ENCODE measurements at regions not wholly inside any gene's neighbourhood (a gene's known extent, or its start where the extent isn't known, plus 50 kb on each side); places are given as distances from the start of the nearest gene placed in this dataset.

DNA sequence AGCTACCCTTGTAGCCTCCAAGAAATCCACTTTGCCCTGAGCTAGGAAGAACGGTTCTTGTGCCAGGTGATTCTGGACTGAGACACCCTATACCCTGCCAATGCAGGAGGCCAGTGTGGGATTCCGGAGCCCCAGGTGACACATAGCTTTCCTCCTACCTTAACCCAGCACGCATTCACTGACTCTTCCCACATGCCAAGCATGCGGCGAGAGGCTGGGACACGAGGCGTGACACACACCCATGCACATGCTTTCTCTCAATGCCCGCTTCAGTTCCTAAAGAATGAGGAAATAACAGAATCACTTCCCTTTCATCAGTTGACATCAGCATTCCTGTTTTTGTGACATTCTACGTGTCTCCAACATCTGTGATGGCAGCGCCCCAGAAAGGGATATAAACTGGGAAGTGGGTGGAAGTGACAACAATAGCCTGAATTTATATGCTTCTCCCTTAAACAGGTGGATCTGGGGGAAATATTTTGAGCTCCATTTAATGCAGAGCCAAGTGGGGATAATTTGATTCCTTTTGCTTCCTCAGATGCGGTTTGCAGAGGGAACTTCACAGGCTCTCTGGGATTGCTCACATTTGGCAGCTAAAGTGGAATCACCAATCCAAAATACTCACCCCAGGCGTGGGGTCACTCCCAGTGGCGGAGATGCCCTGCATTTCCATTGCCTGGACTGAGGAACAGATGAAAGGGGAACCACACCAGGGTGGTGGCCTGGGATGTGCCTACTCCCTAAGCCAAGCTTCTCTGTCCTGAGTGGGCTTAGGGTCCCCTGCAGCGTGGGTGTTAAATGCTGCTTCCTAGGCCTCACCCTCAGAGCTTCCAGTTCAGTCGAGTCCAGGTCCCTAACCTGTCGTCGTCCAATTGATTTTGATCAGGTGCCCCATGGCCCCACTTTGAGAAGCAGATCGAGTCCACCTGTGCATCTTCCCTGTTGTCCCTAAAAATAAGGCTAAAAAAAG is 445.1 kb downstream of the SIPA1L2 start:
- H3K9me3 ChIP-seq, result no peaks in the 10 kb centered on the region
- H3K27ac ChIP-seq, result no peak overlapping the region
- peaks cover 12% of the 10 kb centered on the region for H3K27me3 ChIP-seq
- no peak for TF ChIP-seq CTCF (IDR thresholded peaks at IDR 0.05)
- no peaks in the 10 kb centered on the region for H3K36me3 ChIP-seq
- no peak overlapping the region for H3K4me3 ChIP-seq (ENCODE audit: low read depth in 1 of 2, low read length in 1 of 2)
- H3K4me1 ChIP-seq (ENCODE audit: control insufficient read depth in 1 of 2, insufficient read depth in 1 of 2, low read depth in 1 of 2, low read length in 1 of 2), result no peaks in the 10 kb centered on the region

DNA sequence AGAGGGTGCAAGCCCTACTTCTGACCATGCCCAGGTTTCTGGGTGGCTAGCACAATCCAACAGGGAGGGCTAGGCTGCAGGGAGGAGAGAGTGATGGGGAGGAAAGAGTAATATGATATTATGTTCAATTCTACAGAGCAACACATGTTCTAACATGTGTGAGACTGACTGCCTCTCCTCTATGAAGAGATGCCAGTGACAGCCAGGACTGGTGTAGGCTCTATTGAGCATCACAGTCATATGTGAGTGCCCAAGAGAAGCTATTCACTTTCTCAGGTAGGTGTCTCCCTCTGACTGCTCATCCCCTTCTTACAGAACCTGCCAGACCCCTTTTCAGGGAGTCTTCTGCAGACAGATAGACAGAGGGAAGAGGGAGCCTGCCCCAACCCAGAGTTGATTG is 446.1 kb downstream of the SIPA1L2 start:
- Histone ChIP-seq H3K27me3 (peaks cover 8% of the 10 kb centered on the region), H3K9me3 (no peaks in the 10 kb centered on the region), H3K4me1 (ENCODE audit: control insufficient read depth in 1 of 2, insufficient read depth in 1 of 2, low read depth in 1 of 2, low read length in 1 of 2) (no peaks in the 10 kb centered on the region), H3K4me3 (ENCODE audit: low read depth in 1 of 2, low read length in 1 of 2) (no peak overlapping the region), H3K36me3 (no peaks in the 10 kb centered on the region), H3K27ac (no peak overlapping the region)
- TF ChIP-seq CTCF (IDR thresholded peaks at IDR 0.05), result no peak

DNA sequence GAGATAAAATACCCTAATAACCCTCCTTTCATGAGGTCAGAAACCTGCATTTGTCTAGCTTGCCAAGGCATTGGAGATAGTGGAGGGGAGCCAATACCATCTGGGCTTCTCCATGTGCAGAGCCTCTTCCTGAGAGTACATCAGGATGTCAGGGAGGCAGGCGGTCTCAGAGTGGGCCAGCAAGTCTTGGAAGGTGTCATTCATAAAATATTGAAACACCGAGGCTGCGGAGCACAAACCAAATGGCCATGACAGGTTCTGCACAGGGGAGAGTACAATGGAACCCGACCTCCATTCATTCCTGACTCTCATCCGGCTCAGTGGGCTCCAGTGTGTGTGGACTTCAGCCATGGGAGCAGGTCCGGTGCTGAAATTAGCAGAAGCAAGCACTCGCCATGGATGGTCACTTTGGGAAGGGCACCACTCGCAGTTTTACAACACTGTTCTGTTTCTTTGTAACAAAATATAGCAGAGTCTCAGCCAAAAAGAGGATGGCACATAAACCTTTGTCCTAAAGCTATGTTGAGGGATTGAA is 446.6 kb downstream of the SIPA1L2 start:
- H3K9me3 ChIP-seq, result no peaks in the 10 kb centered on the region
- TF ChIP-seq CTCF (IDR thresholded peaks at IDR 0.05), result no peak
- no peak overlapping the region for H3K4me3 ChIP-seq (ENCODE audit: low read depth in 1 of 2, low read length in 1 of 2)
- H3K4me1 ChIP-seq (ENCODE audit: control insufficient read depth in 1 of 2, insufficient read depth in 1 of 2, low read depth in 1 of 2, low read length in 1 of 2), result no peaks in the 10 kb centered on the region
- H3K27me3 ChIP-seq, result peaks cover 8% of the 10 kb centered on the region
- H3K27ac ChIP-seq, result no peak overlapping the region
- H3K36me3 ChIP-seq, result no peaks in the 10 kb centered on the region

- H3K4me3 ChIP-seq (ENCODE audit: low read depth in 1 of 2, low read length in 1 of 2), result no peak overlapping the region
- TF ChIP-seq CTCF (IDR thresholded peaks at IDR 0.05), result no peak
- H3K27me3 ChIP-seq, result peaks cover 8% of the 10 kb centered on the region
- H3K27ac ChIP-seq, result no peak overlapping the region
- H3K9me3 ChIP-seq, result no peaks in the 10 kb centered on the region
- H3K36me3 ChIP-seq, result no peaks in the 10 kb centered on the region
- H3K4me1 ChIP-seq (ENCODE audit: control insufficient read depth in 1 of 2, insufficient read depth in 1 of 2, low read depth in 1 of 2, low read length in 1 of 2), result no peaks in the 10 kb centered on the region
Observed at GRCh38 chr1:232182236-232182635, 447.7 kb downstream of the SIPA1L2 start.

- Histone ChIP-seq H3K27ac (no peak overlapping the region), H3K36me3 (no peaks in the 10 kb centered on the region), H3K27me3 (peaks cover 8% of the 10 kb centered on the region), H3K4me3 (ENCODE audit: low read depth in 1 of 2, low read length in 1 of 2) (no peak overlapping the region), H3K9me3 (no peaks in the 10 kb centered on the region), H3K4me1 (ENCODE audit: control insufficient read depth in 1 of 2, insufficient read depth in 1 of 2, low read depth in 1 of 2, low read length in 1 of 2) (no peaks in the 10 kb centered on the region)
- no peak for TF ChIP-seq CTCF (IDR thresholded peaks at IDR 0.05)
Observed at GRCh38 chr1:232180779-232181136, 449.2 kb downstream of the SIPA1L2 start.
